D721Med (cell line): ENCODE measurements at regions not wholly inside any gene's neighbourhood (a gene's known extent, or its start where the extent isn't known, plus 50 kb on each side); places are given as distances from the start of the nearest gene placed in this dataset.

Experiments
- DNase-seq: peaks from one replicate; pipeline ENCODE4 v3.0.0; 2011; ENCODE audit warnings: low spot score; ENCODE audit not compliant: insufficient read length
- FAIRE-seq: peaks from 2 replicates; lab custom pipeline; 2011; peaks lifted over from hg19 to GRCh38; lab: Jason Lieb, UNC
- TF ChIP-seq, protein P1 (sequence below): IDR thresholded peaks from 2 replicates; pipeline ENCODE4 v1.5.1; 2012; ENCODE audit warnings: mild to moderate bottlenecking, control low read depth; ENCODE audit not compliant: insufficient read depth; ENCODE audit errors: missing control alignments

DNA sequence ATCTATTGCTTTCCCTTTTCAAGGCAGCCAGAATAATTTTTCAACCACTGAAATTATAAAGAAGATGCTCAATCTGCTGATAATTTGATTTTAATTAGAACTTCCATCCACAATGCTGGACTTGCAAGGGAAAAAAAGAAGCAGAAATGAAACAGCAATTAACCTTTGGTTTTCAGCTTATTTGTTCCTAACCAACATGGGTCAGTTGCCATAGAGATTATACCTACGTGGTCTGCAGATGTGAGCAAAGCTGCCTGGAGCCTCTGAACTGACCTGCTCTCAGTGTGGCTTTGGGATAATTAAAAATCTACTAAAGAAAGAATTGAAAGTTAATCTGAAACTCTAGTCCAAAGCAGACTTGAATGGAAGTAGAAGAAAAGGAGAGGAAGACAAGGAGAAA, 195.7 kb upstream of the API5 start:
- TF ChIP-seq, protein P1, sequence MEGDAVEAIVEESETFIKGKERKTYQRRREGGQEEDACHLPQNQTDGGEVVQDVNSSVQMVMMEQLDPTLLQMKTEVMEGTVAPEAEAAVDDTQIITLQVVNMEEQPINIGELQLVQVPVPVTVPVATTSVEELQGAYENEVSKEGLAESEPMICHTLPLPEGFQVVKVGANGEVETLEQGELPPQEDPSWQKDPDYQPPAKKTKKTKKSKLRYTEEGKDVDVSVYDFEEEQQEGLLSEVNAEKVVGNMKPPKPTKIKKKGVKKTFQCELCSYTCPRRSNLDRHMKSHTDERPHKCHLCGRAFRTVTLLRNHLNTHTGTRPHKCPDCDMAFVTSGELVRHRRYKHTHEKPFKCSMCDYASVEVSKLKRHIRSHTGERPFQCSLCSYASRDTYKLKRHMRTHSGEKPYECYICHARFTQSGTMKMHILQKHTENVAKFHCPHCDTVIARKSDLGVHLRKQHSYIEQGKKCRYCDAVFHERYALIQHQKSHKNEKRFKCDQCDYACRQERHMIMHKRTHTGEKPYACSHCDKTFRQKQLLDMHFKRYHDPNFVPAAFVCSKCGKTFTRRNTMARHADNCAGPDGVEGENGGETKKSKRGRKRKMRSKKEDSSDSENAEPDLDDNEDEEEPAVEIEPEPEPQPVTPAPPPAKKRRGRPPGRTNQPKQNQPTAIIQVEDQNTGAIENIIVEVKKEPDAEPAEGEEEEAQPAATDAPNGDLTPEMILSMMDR, result no peak
- DNase-seq (no peak), FAIRE-seq (no peak)

GRCh38 chr11:43119275-43119970, 192.4 kb upstream of the API5 start:
- FAIRE-seq, result no peak
- TF ChIP-seq, protein P1, result no peak
- DNase-seq, result no peak

GRCh38 chr11:43122546-43122945, 189.2 kb upstream of the API5 start:
- FAIRE-seq (no peak), DNase-seq (no peak)
- TF ChIP-seq, protein P1, result no peak

- FAIRE-seq, result no peak
- DNase-seq, result no peak
- TF ChIP-seq, protein P1, result no peak
Observed at GRCh38 chr11:43123443-43123842, 188.4 kb upstream of the API5 start.

- no peak for FAIRE-seq
- DNase-seq, result no peak
- TF ChIP-seq, protein P1, result no peak
Observed at GRCh38 chr11:43124272-43124935, 187.4 kb upstream of the API5 start.

- DNase-seq, result no peak
- TF ChIP-seq, protein P1, result no peak
- FAIRE-seq, result no peak
Observed at GRCh38 chr11:43129329-43129728, 182.5 kb upstream of the API5 start.

- no peak for FAIRE-seq
- TF ChIP-seq, protein P1, result peak; percentile 57
- DNase-seq, result no peak
Observed at GRCh38 chr11:43130616-43131015, 181.2 kb upstream of the API5 start.
